NB4 (cell line): ENCODE measurements at regions not wholly inside any gene's neighbourhood (a gene's known extent, or its start where the extent isn't known, plus 50 kb on each side); places are given as distances from the start of the nearest gene placed in this dataset.

Experiments
- CTCF ChIP-seq: IDR thresholded peaks from one replicate; pipeline ENCODE4 v1.5.1; 2012; ENCODE audit warnings: low read depth, low read length
- MAX ChIP-seq: IDR thresholded peaks from 2 replicates; pipeline ENCODE4 v1.6.1; 2011; ENCODE audit warnings: low read depth, low read length

- TF ChIP-seq CTCF (no peak), MAX (no peak)
Observed at GRCh38 chr4:149008415-149009025, 566.3 kb upstream of the NR3C2 start.
